ENCODE measurements at regions not wholly inside any gene's neighbourhood (a gene's known extent, or its start where the extent isn't known, plus 50 kb on each side); places are given as distances from the start of the nearest gene placed in this dataset.

- in situ Hi-C loops (cut with HindIII; ENCODE audit: low sequenced_read_pairs): no loop called here
Measured at GRCh38 chr12:91316907-91317269, 134.3 kb upstream of the DCN start.

- in situ Hi-C loops (cut with HindIII; ENCODE audit: low sequenced_read_pairs): no loop called here
Measured at GRCh38 chr12:91316161-91316906, 133.7 kb upstream of the DCN start.

- in situ Hi-C loops (cut with HindIII; ENCODE audit: low sequenced_read_pairs): no loop called here
Measured at GRCh38 chr12:91311081-91311480, 128.5 kb upstream of the DCN start.

- in situ Hi-C loops (cut with HindIII; ENCODE audit: low sequenced_read_pairs): no loop called here
Measured at GRCh38 chr12:91309450-91309849, 126.8 kb upstream of the DCN start.

- in situ Hi-C loops (cut with HindIII; ENCODE audit: low sequenced_read_pairs): no loop called here
Measured at GRCh38 chr12:91307957-91308670, 125.5 kb upstream of the DCN start.

GRCh38 chr12:91290354-91290753 is 107.7 kb upstream of the DCN start:
- in situ Hi-C loops (cut with HindIII; ENCODE audit: low sequenced_read_pairs): no loop called here

GRCh38 chr12:91289906-91290305 is 107.3 kb upstream of the DCN start:
- in situ Hi-C loops (cut with HindIII; ENCODE audit: low sequenced_read_pairs): no loop called here

GRCh38 chr12:91289072-91289471 is 106.5 kb upstream of the DCN start:
- in situ Hi-C loops (cut with HindIII; ENCODE audit: low sequenced_read_pairs): no loop called here

GRCh38 chr12:91287753-91288152 is 105.1 kb upstream of the DCN start:
- in situ Hi-C loops (cut with HindIII; ENCODE audit: low sequenced_read_pairs): no loop called here

- in situ Hi-C loops (cut with HindIII; ENCODE audit: low sequenced_read_pairs): no loop called here
Measured at GRCh38 chr12:91278126-91278525, 95.5 kb upstream of the DCN start.

GRCh38 chr12:91276509-91276908 is 93.9 kb upstream of the DCN start:
- in situ Hi-C loops (cut with HindIII; ENCODE audit: low sequenced_read_pairs): no loop called here

GRCh38 chr12:91275321-91275720 is 92.7 kb upstream of the DCN start:
- in situ Hi-C loops (cut with HindIII; ENCODE audit: low sequenced_read_pairs): no loop called here

- in situ Hi-C loops (cut with HindIII; ENCODE audit: low sequenced_read_pairs): no loop called here
Measured at GRCh38 chr12:91274916-91275315, 92.3 kb upstream of the DCN start.

GRCh38 chr12:91273560-91273959 is 90.9 kb upstream of the DCN start:
- in situ Hi-C loops (cut with HindIII; ENCODE audit: low sequenced_read_pairs): no loop called here

- in situ Hi-C loops (cut with HindIII; ENCODE audit: low sequenced_read_pairs): no loop called here
Measured at GRCh38 chr12:91272461-91273063, 89.9 kb upstream of the DCN start.

- in situ Hi-C loops (cut with HindIII; ENCODE audit: low sequenced_read_pairs): no loop called here
Measured at GRCh38 chr12:91271185-91271584, 88.6 kb upstream of the DCN start.

- in situ Hi-C loops (cut with HindIII; ENCODE audit: low sequenced_read_pairs): no loop called here
Measured at GRCh38 chr12:91267039-91267438, 84.4 kb upstream of the DCN start.

- in situ Hi-C loops (cut with HindIII; ENCODE audit: low sequenced_read_pairs): no loop called here
Measured at GRCh38 chr12:91264178-91264577, 81.6 kb upstream of the DCN start.

- in situ Hi-C loops (cut with HindIII; ENCODE audit: low sequenced_read_pairs): no loop called here
Measured at GRCh38 chr12:91261820-91262676, 79.4 kb upstream of the DCN start.

GRCh38 chr12:91256411-91256810 is 73.8 kb upstream of the DCN start:
- in situ Hi-C loops (cut with HindIII; ENCODE audit: low sequenced_read_pairs): no loop called here

- in situ Hi-C loops (cut with HindIII; ENCODE audit: low sequenced_read_pairs): no loop called here
Measured at GRCh38 chr12:91252341-91252740, 69.7 kb upstream of the DCN start.

Data from DLD1 (cell line).